PFSK-1 (cell line): ENCODE measurements at regions not wholly inside any gene's neighbourhood (a gene's known extent, or its start where the extent isn't known, plus 50 kb on each side); places are given as distances from the start of the nearest gene placed in this dataset.

ENCODE experiments used
- FOXP2 ChIP-seq: optimal IDR thresholded peaks from 2 replicates; pipeline ENCODE3; 2011; ENCODE audit warnings: borderline replicate concordance, control low read depth, inconsistent platforms; ENCODE audit not compliant: insufficient read depth; ENCODE audit errors: extremely low read length, extremely low read depth
- POLR2AphosphoS5 ChIP-seq: IDR thresholded peaks from 2 replicates; pipeline ENCODE4 v1.6.1; 2012; ENCODE audit warnings: low read depth, mild to moderate bottlenecking, control low read depth, low read length, moderate library complexity
- SIN3A ChIP-seq: IDR thresholded peaks from 2 replicates; pipeline ENCODE4 v1.6.1; 2012; ENCODE audit warnings: mild to moderate bottlenecking, low read length, moderate library complexity, borderline replicate concordance; ENCODE audit not compliant: insufficient read depth
- TAF1 ChIP-seq: IDR thresholded peaks from 2 replicates; pipeline ENCODE4 v1.6.1; 2012; ENCODE audit warnings: low read length, control low read depth, borderline replicate concordance; ENCODE audit not compliant: insufficient read depth
- TF ChIP-seq, protein P1 (sequence below), 2 experiments: IDR thresholded peaks; 2 replicates each; pipeline versions ENCODE4 v1.6.1 to v1.8.0; 2011 to 2012; ENCODE audit warnings: low read depth in 2 of 2, low read length in 2 of 2, control low read depth in 1 of 2, inconsistent platforms in 1 of 2, mild to moderate bottlenecking in 1 of 2, moderate library complexity in 1 of 2; ENCODE audit not compliant: insufficient read depth in 1 of 2

DNA sequence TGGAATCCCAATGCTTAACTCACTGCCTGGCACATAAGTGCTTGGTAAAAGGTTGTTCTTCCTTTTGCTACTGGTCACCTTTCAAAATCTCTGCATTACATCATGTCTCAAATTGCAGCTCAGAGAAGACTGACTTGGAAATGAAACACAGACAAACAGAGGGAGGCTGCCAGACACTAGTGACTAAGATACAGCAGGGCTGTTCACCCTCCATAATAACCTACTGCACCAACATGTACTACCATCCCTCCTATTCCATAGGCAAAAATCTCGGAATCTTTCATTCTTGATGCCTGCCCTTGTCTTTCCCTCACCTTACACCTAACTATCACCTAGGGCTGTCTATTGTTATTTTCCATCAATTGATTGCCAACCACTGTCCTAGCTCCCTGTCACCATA lies 502.3 kb upstream of the ADAMTS9 start:
- TF ChIP-seq, protein P1, sequence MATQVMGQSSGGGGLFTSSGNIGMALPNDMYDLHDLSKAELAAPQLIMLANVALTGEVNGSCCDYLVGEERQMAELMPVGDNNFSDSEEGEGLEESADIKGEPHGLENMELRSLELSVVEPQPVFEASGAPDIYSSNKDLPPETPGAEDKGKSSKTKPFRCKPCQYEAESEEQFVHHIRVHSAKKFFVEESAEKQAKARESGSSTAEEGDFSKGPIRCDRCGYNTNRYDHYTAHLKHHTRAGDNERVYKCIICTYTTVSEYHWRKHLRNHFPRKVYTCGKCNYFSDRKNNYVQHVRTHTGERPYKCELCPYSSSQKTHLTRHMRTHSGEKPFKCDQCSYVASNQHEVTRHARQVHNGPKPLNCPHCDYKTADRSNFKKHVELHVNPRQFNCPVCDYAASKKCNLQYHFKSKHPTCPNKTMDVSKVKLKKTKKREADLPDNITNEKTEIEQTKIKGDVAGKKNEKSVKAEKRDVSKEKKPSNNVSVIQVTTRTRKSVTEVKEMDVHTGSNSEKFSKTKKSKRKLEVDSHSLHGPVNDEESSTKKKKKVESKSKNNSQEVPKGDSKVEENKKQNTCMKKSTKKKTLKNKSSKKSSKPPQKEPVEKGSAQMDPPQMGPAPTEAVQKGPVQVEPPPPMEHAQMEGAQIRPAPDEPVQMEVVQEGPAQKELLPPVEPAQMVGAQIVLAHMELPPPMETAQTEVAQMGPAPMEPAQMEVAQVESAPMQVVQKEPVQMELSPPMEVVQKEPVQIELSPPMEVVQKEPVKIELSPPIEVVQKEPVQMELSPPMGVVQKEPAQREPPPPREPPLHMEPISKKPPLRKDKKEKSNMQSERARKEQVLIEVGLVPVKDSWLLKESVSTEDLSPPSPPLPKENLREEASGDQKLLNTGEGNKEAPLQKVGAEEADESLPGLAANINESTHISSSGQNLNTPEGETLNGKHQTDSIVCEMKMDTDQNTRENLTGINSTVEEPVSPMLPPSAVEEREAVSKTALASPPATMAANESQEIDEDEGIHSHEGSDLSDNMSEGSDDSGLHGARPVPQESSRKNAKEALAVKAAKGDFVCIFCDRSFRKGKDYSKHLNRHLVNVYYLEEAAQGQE (IDR thresholded peaks at IDR 0.05; ENCODE audit: insufficient read depth in 1 of 2, low read depth in 2 of 2, low read length in 2 of 2), result no peak
- TF ChIP-seq TAF1 (no peak), FOXP2 (no peak), POLR2AphosphoS5 (no peak), SIN3A (no peak)

DNA sequence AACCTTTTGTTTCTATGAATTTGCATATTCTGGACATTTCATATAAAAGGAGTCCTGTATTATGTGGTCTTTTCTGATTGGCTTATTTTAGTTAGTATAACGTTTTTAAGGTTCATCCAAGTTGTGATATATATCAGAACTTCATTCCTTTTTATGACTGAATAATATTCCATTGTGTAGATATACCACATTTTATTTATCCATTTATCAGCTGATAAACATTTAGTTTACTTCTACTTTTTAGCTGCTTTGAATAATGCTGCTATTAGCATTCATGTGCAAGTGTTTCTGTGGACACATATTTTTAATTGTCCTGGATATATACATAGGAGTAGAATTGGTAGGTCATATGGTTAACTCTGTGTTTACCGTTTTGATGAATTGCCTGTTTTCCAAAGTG lies 498.5 kb upstream of the ADAMTS9 start:
- TF ChIP-seq SIN3A (no peak), FOXP2 (no peak)
- TF ChIP-seq, protein P1 (IDR thresholded peaks at IDR 0.05; ENCODE audit: insufficient read depth in 1 of 2, low read depth in 2 of 2, low read length in 2 of 2), result no peak

DNA sequence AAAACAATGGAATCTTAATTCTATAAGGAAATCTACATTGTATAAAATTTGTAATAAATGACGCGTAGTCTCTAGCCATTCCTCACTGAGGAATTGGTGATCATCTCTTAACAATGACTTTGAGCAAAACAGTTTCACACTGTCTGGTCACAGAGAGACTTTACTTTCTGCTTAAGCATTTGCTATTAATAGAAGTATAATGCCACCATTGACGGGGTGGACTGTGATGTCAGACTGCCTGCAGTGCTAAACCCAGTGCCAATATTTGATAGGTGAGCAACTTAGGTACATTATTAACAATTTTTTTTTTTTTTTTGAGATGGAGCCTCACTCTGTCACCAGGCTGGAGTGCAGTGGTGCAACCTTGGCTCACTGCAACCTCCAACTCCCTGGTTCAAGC lies 494.9 kb upstream of the ADAMTS9 start:
- TF ChIP-seq FOXP2, result no peak
- TF ChIP-seq, protein P1 (IDR thresholded peaks at IDR 0.05; ENCODE audit: insufficient read depth in 1 of 2, low read depth in 2 of 2, low read length in 2 of 2), result no peak
- TF ChIP-seq TAF1, result no peak
- TF ChIP-seq POLR2AphosphoS5, result no peak
- no peak for TF ChIP-seq SIN3A

DNA sequence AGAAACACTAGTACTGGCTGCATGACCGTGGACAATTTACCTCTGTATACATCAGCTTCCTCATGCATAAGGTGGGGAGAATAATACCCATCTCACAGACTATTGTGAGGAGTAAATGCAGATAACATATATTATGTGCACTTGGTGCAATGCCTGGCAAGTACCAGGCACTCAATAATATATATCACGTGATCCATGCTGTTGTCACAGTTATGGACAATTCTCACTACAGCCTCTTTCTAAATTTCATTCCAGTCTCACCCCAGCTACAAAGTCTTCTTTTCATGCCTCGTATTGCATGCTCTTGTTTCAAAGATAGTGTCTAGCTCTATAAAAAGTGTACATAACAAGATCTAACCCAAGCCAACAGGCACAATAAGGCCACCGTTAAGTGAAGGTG lies 494.3 kb upstream of the ADAMTS9 start:
- TF ChIP-seq, protein P1 (IDR thresholded peaks at IDR 0.05; ENCODE audit: insufficient read depth in 1 of 2, low read depth in 2 of 2, low read length in 2 of 2), result no peak
- TF ChIP-seq SIN3A (no peak), POLR2AphosphoS5 (no peak), FOXP2 (no peak), TAF1 (no peak)

DNA sequence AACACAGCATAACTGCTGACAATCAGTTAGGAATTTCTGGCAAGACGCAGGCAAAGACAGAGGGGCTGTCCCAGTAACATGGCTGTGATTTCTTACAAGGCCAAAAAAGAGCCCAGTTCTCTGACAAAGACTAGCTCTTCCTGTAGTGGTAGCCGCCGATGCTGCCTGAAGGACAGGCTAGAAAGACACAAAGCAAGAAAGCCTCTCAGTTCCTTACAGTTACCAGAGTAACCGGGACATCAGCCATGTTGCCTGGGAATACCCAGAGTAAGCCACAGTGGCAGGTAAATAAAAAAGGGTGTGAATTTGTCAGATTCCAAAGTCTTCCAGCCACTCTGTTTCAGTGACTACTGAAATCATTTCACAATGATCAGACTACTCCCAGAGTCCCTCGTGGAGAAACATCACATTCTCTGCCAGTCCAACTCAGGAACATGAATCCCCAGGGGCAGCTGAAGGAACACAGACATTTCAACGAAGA lies 493.6 kb upstream of the ADAMTS9 start:
- no peak for TF ChIP-seq TAF1
- TF ChIP-seq FOXP2, result no peak
- TF ChIP-seq, protein P1 (IDR thresholded peaks at IDR 0.05; ENCODE audit: insufficient read depth in 1 of 2, low read depth in 2 of 2, low read length in 2 of 2), result no peak
- no peak for TF ChIP-seq POLR2AphosphoS5
- TF ChIP-seq SIN3A, result no peak
